CD8-positive, alpha-beta memory T cell (primary cell): ENCODE measurements at regions not wholly inside any gene's neighbourhood (a gene's known extent, or its start where the extent isn't known, plus 50 kb on each side); places are given as distances from the start of the nearest gene placed in this dataset.
"Not testable (repeated sequence)": the region's sequence is repeated elsewhere in the genome, so short reads cannot be mapped to it uniquely, and the experiment has no call there.

Experiments
- CTCF ChIA-PET: fragments of 350-600 bp; sonication (Branson Sonifier 250); formaldehyde crosslinking; loops from one replicate; lab custom pipeline; 2021; ENCODE audit warnings: antibody characterized with exemption; lab: Charles Lee
- POLR2A ChIA-PET: fragments of 350-600 bp; sonication (Branson Sonifier 250); formaldehyde crosslinking; loops from one replicate; lab custom pipeline; 2021; ENCODE audit warnings: antibody characterized with exemption; lab: Charles Lee
- DNase-seq, 5 donors: peaks; one replicate each; pipeline versions ENCODE4 v3.0.0 to v3.0.0-alpha.2; 2020 to 2022; ENCODE audit warnings: mixed read lengths in 1 of 5
- H3K27ac ChIP-seq: one replicate; pipeline ENCODE4 v1.7.0; 2013; ENCODE audit warnings: low read depth, mild to moderate bottlenecking, low read length, moderate library complexity
- H3K27me3 ChIP-seq: 2 replicates; pipeline ENCODE4 v1.7.0; 2013; ENCODE audit warnings: low read length, mild to moderate bottlenecking; ENCODE audit not compliant: insufficient read depth, poor library complexity, severe bottlenecking
- H3K36me3 ChIP-seq: 2 replicates; pipeline ENCODE4 v1.7.0; 2013; ENCODE audit warnings: mild to moderate bottlenecking, low read length, moderate library complexity; ENCODE audit not compliant: insufficient read depth
- H3K4me1 ChIP-seq: 2 replicates; pipeline ENCODE4 v1.7.0; 2013; ENCODE audit warnings: mild to moderate bottlenecking, low read length, moderate library complexity; ENCODE audit not compliant: insufficient read depth
- H3K4me3 ChIP-seq: 2 replicates; pipeline ENCODE4 v1.7.0; 2013; ENCODE audit warnings: mild to moderate bottlenecking, low read length
- H3K9me3 ChIP-seq: 2 replicates; pipeline ENCODE4 v1.7.0; 2013; ENCODE audit warnings: mild to moderate bottlenecking, low read length
- H3K27ac Mint-ChIP-seq, 8 donors: one replicate each; pipeline ENCODE4 v1.8.0; 2020 to 2021; ENCODE audit warnings: mixed read lengths in 8 of 8, mild to moderate bottlenecking in 6 of 8, inconsistent platforms in 3 of 8, moderate library complexity in 3 of 8
- H3K27me3 Mint-ChIP-seq, 2 donors: one replicate each; pipeline ENCODE4 v1.8.0; 2020 to 2021; ENCODE audit warnings: mixed read lengths in 2 of 2, mild to moderate bottlenecking in 1 of 2, moderate library complexity in 1 of 2
- H3K36me3 Mint-ChIP-seq, 3 donors: one replicate each; pipeline ENCODE4 v1.8.0; 2020 to 2021; ENCODE audit warnings: mixed read lengths in 3 of 3, inconsistent platforms in 1 of 3, mild to moderate bottlenecking in 1 of 3
- H3K4me1 Mint-ChIP-seq, 3 donors: one replicate each; pipeline ENCODE4 v1.8.0; 2020 to 2021; ENCODE audit warnings: mixed read lengths in 3 of 3, inconsistent platforms in 1 of 3, mild to moderate bottlenecking in 1 of 3
- H3K4me3 Mint-ChIP-seq, 7 donors: one replicate each; pipeline ENCODE4 v1.8.0; 2020 to 2021; ENCODE audit warnings: mixed read lengths in 7 of 7, mild to moderate bottlenecking in 6 of 7, moderate library complexity in 4 of 7, inconsistent platforms in 2 of 7
- H3K9me3 Mint-ChIP-seq, 5 donors: one replicate each; pipeline ENCODE4 v1.8.0; 2020 to 2022; ENCODE audit warnings: mixed read lengths in 5 of 5, mild to moderate bottlenecking in 3 of 5, moderate library complexity in 2 of 5, inconsistent platforms in 1 of 5

- Mint-ChIP-seq H3K4me3 (no peak overlapping the region), H3K27ac (no peak overlapping the region), H3K36me3 (no peaks in the 10 kb centered on the region), H3K27me3 (no peaks in the 10 kb centered on the region), H3K9me3 (peaks cover 0 to 7% (median 0%) of the 10 kb centered on the region in 5 donors), H3K4me1 (no peaks in the 10 kb centered on the region)
- Histone ChIP-seq H3K27me3 (no peaks in the 10 kb centered on the region), H3K27ac (no peak overlapping the region), H3K9me3 (no peaks in the 10 kb centered on the region), H3K36me3 (no peaks in the 10 kb centered on the region), H3K4me3 (no peak overlapping the region), H3K4me1 (no peaks in the 10 kb centered on the region)
- DNase-seq: no peak
- CTCF ChIA-PET: no interaction called here
- POLR2A ChIA-PET: no interaction called here
These were observed 206.4 kb downstream of the LRRK2 start for GRCh38 chr12:40431169-40431568.

GRCh38 chr12:40435251-40435650 lies 210.5 kb downstream of the LRRK2 start:
- Mint-ChIP-seq H3K27ac (no peak overlapping the region), H3K9me3 (peaks cover 0 to 4% (median 0%) of the 10 kb centered on the region in 5 donors), H3K4me1 (no peaks in the 10 kb centered on the region), H3K36me3 (no peaks in the 10 kb centered on the region), H3K4me3 (no peak overlapping the region), H3K27me3 (no peaks in the 10 kb centered on the region)
- no peak overlapping the region for H3K4me3 ChIP-seq
- no peak overlapping the region for H3K27ac ChIP-seq
- H3K27me3 ChIP-seq: no peaks in the 10 kb centered on the region
- H3K9me3 ChIP-seq: no peaks in the 10 kb centered on the region
- DNase-seq: no peak
- H3K4me1 ChIP-seq: no peaks in the 10 kb centered on the region
- POLR2A ChIA-PET: no interaction called here
- CTCF ChIA-PET: no interaction called here
- no peaks in the 10 kb centered on the region for H3K36me3 ChIP-seq

GRCh38 chr12:40435951-40436350 lies 211.2 kb downstream of the LRRK2 start:
- POLR2A ChIA-PET: no interaction called here
- Histone ChIP-seq H3K27ac (no peak overlapping the region), H3K4me1 (no peaks in the 10 kb centered on the region), H3K27me3 (no peaks in the 10 kb centered on the region), H3K4me3 (no peak overlapping the region), H3K9me3 (no peaks in the 10 kb centered on the region), H3K36me3 (no peaks in the 10 kb centered on the region)
- Mint-ChIP-seq H3K36me3 (no peaks in the 10 kb centered on the region), H3K4me1 (no peaks in the 10 kb centered on the region), H3K27ac (no peak overlapping the region), H3K4me3 (no peak overlapping the region), H3K9me3 (peaks cover 0 to 4% (median 0%) of the 10 kb centered on the region in 5 donors), H3K27me3 (no peaks in the 10 kb centered on the region)
- DNase-seq: no peak
- CTCF ChIA-PET: no interaction called here

- Mint-ChIP-seq H3K9me3 (peaks cover 0 to 3% (median under 1%) of the 10 kb centered on the region in 5 donors), H3K36me3 (no peaks in the 10 kb centered on the region), H3K4me3 (no peak overlapping the region), H3K27me3 (no peaks in the 10 kb centered on the region), H3K27ac (no peak overlapping the region), H3K4me1 (no peaks in the 10 kb centered on the region)
- Histone ChIP-seq H3K9me3 (no peaks in the 10 kb centered on the region), H3K36me3 (no peaks in the 10 kb centered on the region), H3K27ac (no peak overlapping the region), H3K4me1 (no peaks in the 10 kb centered on the region), H3K27me3 (no peaks in the 10 kb centered on the region), H3K4me3 (no peak overlapping the region)
- POLR2A ChIA-PET: no interaction called here
- DNase-seq: no peak
- CTCF ChIA-PET: no interaction called here
These were observed 211.8 kb downstream of the LRRK2 start for GRCh38 chr12:40436564-40436963.

- Histone ChIP-seq H3K27me3 (no peaks in the 10 kb centered on the region), H3K36me3 (no peaks in the 10 kb centered on the region), H3K4me1 (no peaks in the 10 kb centered on the region), H3K9me3 (no peaks in the 10 kb centered on the region), H3K27ac (no peak overlapping the region), H3K4me3 (no peak overlapping the region)
- no peaks in the 10 kb centered on the region for H3K27me3 Mint-ChIP-seq
- POLR2A ChIA-PET: no interaction called here
- no peaks in the 10 kb centered on the region for H3K4me1 Mint-ChIP-seq
- H3K36me3 Mint-ChIP-seq: no peaks in the 10 kb centered on the region
- no peak for DNase-seq
- CTCF ChIA-PET: no interaction called here
- peaks cover 0 to 3% (median 2%) of the 10 kb centered on the region in 5 donors for H3K9me3 Mint-ChIP-seq
- no peak overlapping the region for H3K27ac Mint-ChIP-seq
- H3K4me3 Mint-ChIP-seq: no peak overlapping the region
These were observed 215.1 kb downstream of the LRRK2 start for GRCh38 chr12:40439771-40440492.

GRCh38 chr12:40444174-40444573 lies 219.4 kb downstream of the LRRK2 start:
- H3K27me3 ChIP-seq: no peaks in the 10 kb centered on the region
- Mint-ChIP-seq H3K4me1 (no peaks in the 10 kb centered on the region), H3K9me3 (peaks cover 0 to 3% (median 2%) of the 10 kb centered on the region in 5 donors), H3K36me3 (no peaks in the 10 kb centered on the region), H3K4me3 (no peak overlapping the region), H3K27ac (no peak overlapping the region), H3K27me3 (peaks cover 0 to 2% of the 10 kb centered on the region in 2 donors)
- no peaks in the 10 kb centered on the region for H3K4me1 ChIP-seq
- POLR2A ChIA-PET: no interaction called here
- H3K9me3 ChIP-seq: no peaks in the 10 kb centered on the region
- no peaks in the 10 kb centered on the region for H3K36me3 ChIP-seq
- H3K4me3 ChIP-seq: no peak overlapping the region
- DNase-seq: no peak
- no peak overlapping the region for H3K27ac ChIP-seq
- CTCF ChIA-PET: no interaction called here

GRCh38 chr12:40446385-40446784 lies 221.6 kb downstream of the LRRK2 start:
- Histone ChIP-seq H3K27ac (no peak overlapping the region), H3K36me3 (no peaks in the 10 kb centered on the region), H3K27me3 (no peaks in the 10 kb centered on the region), H3K4me1 (no peaks in the 10 kb centered on the region), H3K4me3 (no peak overlapping the region), H3K9me3 (no peaks in the 10 kb centered on the region)
- CTCF ChIA-PET: no interaction called here
- H3K4me1 Mint-ChIP-seq: no peaks in the 10 kb centered on the region
- POLR2A ChIA-PET: no interaction called here
- H3K9me3 Mint-ChIP-seq: peaks cover 0 to 2% (median 0%) of the 10 kb centered on the region in 5 donors
- H3K36me3 Mint-ChIP-seq: no peaks in the 10 kb centered on the region
- H3K27me3 Mint-ChIP-seq: peaks cover 0 to 2% of the 10 kb centered on the region in 2 donors
- no peak overlapping the region for H3K27ac Mint-ChIP-seq
- H3K4me3 Mint-ChIP-seq: no peak overlapping the region
- no peak for DNase-seq

- H3K4me3 Mint-ChIP-seq, CTCF ChIA-PET, H3K4me1 ChIP-seq, H3K36me3 Mint-ChIP-seq, H3K27ac ChIP-seq, H3K27ac Mint-ChIP-seq, H3K9me3 ChIP-seq, H3K27me3 Mint-ChIP-seq, POLR2A ChIA-PET, H3K9me3 Mint-ChIP-seq, H3K36me3 ChIP-seq, H3K27me3 ChIP-seq, H3K4me3 ChIP-seq, DNase-seq, H3K4me1 Mint-ChIP-seq: not testable (repeated sequence)
These were observed 223.7 kb downstream of the LRRK2 start for GRCh38 chr12:40448523-40448922.
